ENCODE measurements at regions not wholly inside any gene's neighbourhood (a gene's known extent, or its start where the extent isn't known, plus 50 kb on each side); places are given as distances from the start of the nearest gene placed in this dataset.

DNA sequence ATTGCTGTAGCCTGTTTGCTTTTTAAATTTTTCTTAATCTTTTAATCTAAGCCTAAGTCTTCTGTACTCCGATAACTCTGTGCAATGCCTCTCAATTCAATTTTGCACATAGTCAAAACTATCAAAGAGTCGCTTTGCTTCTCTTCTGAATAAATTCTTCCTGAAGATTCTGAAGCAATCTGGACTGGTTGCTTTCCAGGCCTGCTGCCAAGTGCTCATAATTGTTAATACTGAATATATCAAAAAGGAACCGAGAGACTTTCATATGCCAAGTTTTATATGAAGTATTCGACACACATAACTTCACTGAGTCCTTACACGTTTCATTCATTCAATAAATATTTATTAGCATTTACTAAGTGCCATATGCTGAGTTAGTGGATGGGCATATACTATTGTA is 91.3 kb downstream of the EDNRB start:
- Histone ChIP-seq H3K9me3 (ENCODE audit: control insufficient read depth in 4 of 4, insufficient read depth in 3 of 4, low read length in 3 of 4) (no peaks in the 10 kb centered on the region), H3K4me3 (no peak overlapping the region), H3K36me3 (ENCODE audit: control insufficient read depth in 4 of 4, insufficient read depth in 4 of 4, low read length in 4 of 4) (no peaks in the 10 kb centered on the region), H3K9ac (ENCODE audit: insufficient read depth in 1 of 2, low read length in 2 of 2) (no peak overlapping the region), H3K4me1 (ENCODE audit: control insufficient read depth in 5 of 5, insufficient read depth in 5 of 5, low read length in 5 of 5) (peaks cover 0 to 5% (median 0%) of the 10 kb centered on the region in 5 donors), H3K27me3 (ENCODE audit: control insufficient read depth in 3 of 3, insufficient read depth in 3 of 3, low read length in 2 of 3) (no peaks in the 10 kb centered on the region), H3K27ac (ENCODE audit: low read depth in 1 of 2, low read length in 1 of 2) (no peak overlapping the region)
- peak; percentile 44 to 81 (median 70) for DNase-seq
- 52 to 79% methylated on average over 5 of the region's 5 CpGs for WGBS, 2 donors
- ATAC-seq (ENCODE audit: insufficient read depth, low FRiP score) = no peak
- TF ChIP-seq, protein P1, sequence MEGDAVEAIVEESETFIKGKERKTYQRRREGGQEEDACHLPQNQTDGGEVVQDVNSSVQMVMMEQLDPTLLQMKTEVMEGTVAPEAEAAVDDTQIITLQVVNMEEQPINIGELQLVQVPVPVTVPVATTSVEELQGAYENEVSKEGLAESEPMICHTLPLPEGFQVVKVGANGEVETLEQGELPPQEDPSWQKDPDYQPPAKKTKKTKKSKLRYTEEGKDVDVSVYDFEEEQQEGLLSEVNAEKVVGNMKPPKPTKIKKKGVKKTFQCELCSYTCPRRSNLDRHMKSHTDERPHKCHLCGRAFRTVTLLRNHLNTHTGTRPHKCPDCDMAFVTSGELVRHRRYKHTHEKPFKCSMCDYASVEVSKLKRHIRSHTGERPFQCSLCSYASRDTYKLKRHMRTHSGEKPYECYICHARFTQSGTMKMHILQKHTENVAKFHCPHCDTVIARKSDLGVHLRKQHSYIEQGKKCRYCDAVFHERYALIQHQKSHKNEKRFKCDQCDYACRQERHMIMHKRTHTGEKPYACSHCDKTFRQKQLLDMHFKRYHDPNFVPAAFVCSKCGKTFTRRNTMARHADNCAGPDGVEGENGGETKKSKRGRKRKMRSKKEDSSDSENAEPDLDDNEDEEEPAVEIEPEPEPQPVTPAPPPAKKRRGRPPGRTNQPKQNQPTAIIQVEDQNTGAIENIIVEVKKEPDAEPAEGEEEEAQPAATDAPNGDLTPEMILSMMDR (IDR thresholded peaks at IDR 0.05; ENCODE audit: control extremely low read depth, extremely low read depth) = no peak

DNA sequence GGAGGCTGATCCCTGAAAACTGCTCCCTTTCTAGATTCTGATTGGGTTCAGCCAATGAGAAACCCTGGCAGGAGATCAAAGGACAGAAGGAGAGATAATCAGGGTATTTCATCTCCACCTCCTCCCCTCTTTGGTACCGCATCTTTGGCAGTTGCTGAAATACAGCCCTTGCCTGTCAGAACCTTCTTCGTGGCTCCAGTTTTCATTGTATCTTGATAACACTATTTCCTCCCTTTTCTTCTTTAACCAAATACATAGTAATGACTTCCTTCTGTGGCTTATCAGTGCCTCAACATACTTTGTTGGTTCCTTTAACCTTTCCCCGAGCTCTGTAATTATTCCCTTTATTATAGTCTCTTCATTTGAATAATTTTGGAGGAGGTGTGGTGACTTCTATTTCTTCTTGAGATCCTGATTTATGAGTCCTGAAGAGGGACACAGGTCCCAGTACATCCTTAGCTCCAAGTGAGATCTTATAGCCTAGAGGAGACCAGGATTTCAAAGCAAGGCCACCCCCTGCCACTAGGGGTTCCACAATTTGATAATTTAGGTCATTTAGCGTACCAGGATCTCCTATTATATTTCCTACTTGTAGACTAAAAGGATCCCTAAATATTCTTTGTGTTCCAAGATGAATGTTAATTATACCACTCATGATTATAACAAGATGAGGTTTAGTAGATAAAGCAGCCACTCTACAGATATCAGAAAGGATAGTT is 98.0 kb downstream of the EDNRB start:
- TF ChIP-seq, protein P1 (IDR thresholded peaks at IDR 0.05; ENCODE audit: control extremely low read depth, extremely low read depth) = no peak

DNA sequence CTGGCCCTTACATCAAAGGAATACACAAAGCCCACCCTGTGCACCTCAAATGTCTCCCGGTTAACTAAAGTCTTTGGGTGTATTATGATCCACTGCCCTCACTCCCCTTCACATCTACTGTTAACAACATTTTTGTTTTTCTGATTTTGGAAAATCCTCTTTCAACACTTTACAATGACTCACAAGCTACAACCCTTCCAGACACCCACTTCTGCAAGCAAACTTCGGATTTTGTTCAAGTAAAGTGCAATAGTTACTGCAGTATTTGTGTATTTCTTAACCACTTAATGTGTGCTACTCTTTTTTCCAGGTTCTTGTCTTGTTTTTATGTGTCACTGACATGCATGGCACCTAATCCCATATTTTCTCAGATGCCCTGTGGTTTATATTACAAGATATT is 101.1 kb downstream of the EDNRB start:
- Histone ChIP-seq H3K27me3 (ENCODE audit: control insufficient read depth in 3 of 3, insufficient read depth in 3 of 3, low read length in 2 of 3) (no peaks in the 10 kb centered on the region), H3K27ac (ENCODE audit: low read depth in 1 of 2, low read length in 1 of 2) (no peak overlapping the region), H3K4me3 (no peak overlapping the region), H3K36me3 (ENCODE audit: control insufficient read depth in 4 of 4, insufficient read depth in 4 of 4, low read length in 4 of 4) (no peaks in the 10 kb centered on the region), H3K9me3 (ENCODE audit: control insufficient read depth in 4 of 4, insufficient read depth in 3 of 4, low read length in 3 of 4) (no peaks in the 10 kb centered on the region), H3K4me1 (ENCODE audit: control insufficient read depth in 5 of 5, insufficient read depth in 5 of 5, low read length in 5 of 5) (no peaks in the 10 kb centered on the region), H3K9ac (ENCODE audit: insufficient read depth in 1 of 2, low read length in 2 of 2) (no peak overlapping the region)
- WGBS, 2 donors = 64 to 85% methylated on average over 2 of the region's 2 CpGs
- ATAC-seq (ENCODE audit: insufficient read depth, low FRiP score) = no peak
- TF ChIP-seq, protein P1 (IDR thresholded peaks at IDR 0.05; ENCODE audit: control extremely low read depth, extremely low read depth) = no peak
- DNase-seq = no peak

More for the DNA sequence above, 98.0 kb downstream of the EDNRB start:
- no peak overlapping the region for H3K9ac ChIP-seq (ENCODE audit: insufficient read depth in 1 of 2, low read length in 2 of 2)
- ATAC-seq (ENCODE audit: insufficient read depth, low FRiP score) (no peak), DNase-seq (no peak)
- no peaks in the 10 kb centered on the region for H3K27me3 ChIP-seq (ENCODE audit: control insufficient read depth in 3 of 3, insufficient read depth in 3 of 3, low read length in 2 of 3)
- no peaks in the 10 kb centered on the region for H3K9me3 ChIP-seq (ENCODE audit: control insufficient read depth in 4 of 4, insufficient read depth in 3 of 4, low read length in 3 of 4)
- no peak overlapping the region for H3K4me3 ChIP-seq
- no peak overlapping the region for H3K27ac ChIP-seq (ENCODE audit: low read depth in 1 of 2, low read length in 1 of 2)
- no peaks in the 10 kb centered on the region for H3K36me3 ChIP-seq (ENCODE audit: control insufficient read depth in 4 of 4, insufficient read depth in 4 of 4, low read length in 4 of 4)
- 46 to 50% methylated on average over 4 of the region's 4 CpGs for WGBS, 2 donors
- no peaks in the 10 kb centered on the region for H3K4me1 ChIP-seq (ENCODE audit: control insufficient read depth in 5 of 5, insufficient read depth in 5 of 5, low read length in 5 of 5)

DNA sequence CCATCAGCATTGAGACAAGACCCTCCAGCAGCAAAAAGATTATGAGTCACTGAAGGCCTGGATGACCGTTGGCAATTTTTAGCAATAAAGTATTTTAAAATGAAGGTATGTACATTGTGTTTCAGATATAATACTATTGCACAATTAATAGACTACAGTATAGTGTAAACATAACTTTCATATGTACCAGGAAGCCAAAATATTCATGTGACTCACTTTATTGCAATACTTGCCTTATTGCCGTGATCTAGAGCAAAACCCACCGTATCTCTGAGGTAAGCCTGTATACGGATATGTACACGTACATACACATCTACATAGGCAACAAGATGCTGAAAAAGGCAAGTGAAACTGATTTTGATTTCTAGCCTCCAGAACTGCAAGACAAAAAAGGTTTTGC is 103.3 kb downstream of the EDNRB start:
- DNase-seq = no peak
- no peaks in the 10 kb centered on the region for H3K9me3 ChIP-seq (ENCODE audit: control insufficient read depth in 4 of 4, insufficient read depth in 3 of 4, low read length in 3 of 4)
- no peak overlapping the region for H3K27ac ChIP-seq (ENCODE audit: low read depth in 1 of 2, low read length in 1 of 2)
- H3K36me3 ChIP-seq (ENCODE audit: control insufficient read depth in 4 of 4, insufficient read depth in 4 of 4, low read length in 4 of 4) = no peaks in the 10 kb centered on the region
- no peaks in the 10 kb centered on the region for H3K4me1 ChIP-seq (ENCODE audit: control insufficient read depth in 5 of 5, insufficient read depth in 5 of 5, low read length in 5 of 5)
- H3K27me3 ChIP-seq (ENCODE audit: control insufficient read depth in 3 of 3, insufficient read depth in 3 of 3, low read length in 2 of 3) = no peaks in the 10 kb centered on the region
- no peak for ATAC-seq (ENCODE audit: insufficient read depth, low FRiP score)
- 81 to 85% methylated on average over 5 of the region's 5 CpGs for WGBS, 2 donors
- TF ChIP-seq, protein P1 (IDR thresholded peaks at IDR 0.05; ENCODE audit: control extremely low read depth, extremely low read depth) = no peak
- no peak overlapping the region for H3K4me3 ChIP-seq
- H3K9ac ChIP-seq (ENCODE audit: insufficient read depth in 1 of 2, low read length in 2 of 2) = no peak overlapping the region
